Endothelial cell of umbilical vein (primary cell): ENCODE measurements at regions not wholly inside any gene's neighbourhood (a gene's known extent, or its start where the extent isn't known, plus 50 kb on each side); places are given as distances from the start of the nearest gene placed in this dataset.

ENCODE experiments used
- BruUV-seq: library from RNA; stranded (reverse); fragments of 400-500 nt; replicated peaks from 2 replicates; lab custom pipeline; 2021; lab: Mats Ljungman, UMichigan
- CTCF ChIA-PET: fragments of 300-600, 350-600 bp; sonication (Branson Sonifier 250); formaldehyde crosslinking; loops from one replicate; lab custom pipeline; 2021; ENCODE audit warnings: antibody characterized with exemption, inconsistent platforms; lab: Charles Lee
- POLR2A ChIA-PET: fragments of 300-600, 350-600 bp; sonication (Branson Sonifier 250); formaldehyde crosslinking; loops from one replicate; lab custom pipeline; 2021; ENCODE audit warnings: antibody characterized with exemption, inconsistent platforms; lab: Charles Lee
- DNase-seq: peaks from one replicate; pipeline ENCODE4 v3.0.0-alpha.2; 2011; ENCODE audit warnings: low read depth, low spot score
- FAIRE-seq: peaks from 2 replicates; lab custom pipeline; 2011; peaks lifted over from hg19 to GRCh38; lab: Jason Lieb, UNC
- H2AFZ ChIP-seq: 2 replicates; pipeline ENCODE4 v1.6.0; 2012; ENCODE audit warnings: low read depth, low read length, control low read depth, inconsistent platforms
- H3K27ac ChIP-seq: 2 replicates; pipeline ENCODE4 v1.5.1; 2011; ENCODE audit warnings: low read depth, mild to moderate bottlenecking, control low read depth, low read length, moderate library complexity; ENCODE audit not compliant: insufficient read depth
- H3K27me3 ChIP-seq, 2 experiments: 2 replicates each; pipeline versions ENCODE4 v1.6.0 to v1.6.1; 2011; ENCODE audit warnings: low read length in 2 of 2, mixed read lengths in 1 of 2; ENCODE audit not compliant: control insufficient read depth in 2 of 2, insufficient read depth in 2 of 2
- H3K36me3 ChIP-seq, 2 experiments: 2 replicates in 1 of 2; 3 replicates in 1 of 2; pipeline ENCODE4 v1.5.1; 2011; ENCODE audit warnings: low read length in 2 of 2, mild to moderate bottlenecking in 1 of 2, moderate library complexity in 1 of 2; ENCODE audit not compliant: control insufficient read depth in 2 of 2, insufficient read depth in 2 of 2; ENCODE audit errors: extremely low read depth in 1 of 2
- H3K4me1 ChIP-seq: 3 replicates; pipeline ENCODE4 v1.5.1; 2011; ENCODE audit warnings: mild to moderate bottlenecking, low read length; ENCODE audit not compliant: control insufficient read depth, insufficient read depth; ENCODE audit errors: extremely low read depth
- H3K4me2 ChIP-seq: 2 replicates; pipeline ENCODE4 v1.6.1; 2011; ENCODE audit warnings: low read length, control low read depth, mixed read lengths; ENCODE audit not compliant: insufficient read depth
- H3K4me3 ChIP-seq, 3 experiments: fragments of 200-600 bp in 1 of 3; sonication (generic), shearing (Covaris generic) in 1 of 3; replicated peaks in 1 of 3; 2 replicates each; pipeline ENCODE4 v1.5.1; 2011 to 2016; ENCODE audit warnings: control low read depth in 3 of 3, low read length in 3 of 3, mild to moderate bottlenecking in 2 of 3, inconsistent platforms in 1 of 3, low read depth in 1 of 3, moderate library complexity in 1 of 3; ENCODE audit not compliant: insufficient read depth in 1 of 3
- H3K79me2 ChIP-seq: 2 replicates; pipeline ENCODE4 v1.6.0; 2012; ENCODE audit warnings: low read length, inconsistent platforms; ENCODE audit not compliant: control insufficient read depth, insufficient read depth
- H3K9ac ChIP-seq: replicated peaks from 2 replicates; pipeline ENCODE3; 2011; ENCODE audit warnings: low read length, control low read depth; ENCODE audit not compliant: insufficient read depth; ENCODE audit errors: extremely low read depth
- H3K9me1 ChIP-seq: replicated peaks from 3 replicates; pipeline ENCODE4 v1.6.0; 2011; ENCODE audit warnings: mild to moderate bottlenecking, low read length; ENCODE audit not compliant: control insufficient read depth, insufficient read depth; ENCODE audit errors: extremely low read depth
- H3K9me3 ChIP-seq: replicated peaks from 2 replicates; pipeline ENCODE4 v1.5.1; 2012; ENCODE audit warnings: low read length, inconsistent platforms; ENCODE audit not compliant: control insufficient read depth, insufficient read depth
- H4K20me1 ChIP-seq: replicated peaks from 2 replicates; pipeline ENCODE3; 2011; ENCODE audit warnings: mild to moderate bottlenecking, low read length; ENCODE audit not compliant: control insufficient read depth, insufficient read depth; ENCODE audit errors: extremely low read depth
- CTCF ChIP-seq, 2 donors: IDR thresholded peaks; 1 replicate in 1 of 2; 2 replicates in 1 of 2; pipeline ENCODE4 v1.5.1; 2011; ENCODE audit warnings: low read length in 2 of 2, mild to moderate bottlenecking in 2 of 2, moderate library complexity in 2 of 2, control low read depth in 1 of 2, inconsistent platforms in 1 of 2, low read depth in 1 of 2; ENCODE audit not compliant: insufficient read depth in 1 of 2; ENCODE audit errors: extremely low read depth in 1 of 2
- EZH2 ChIP-seq: IDR thresholded peaks from 2 replicates; pipeline ENCODE4 v1.6.1; 2012; ENCODE audit warnings: borderline replicate concordance, low read depth, mild to moderate bottlenecking, moderate library complexity, low read length, inconsistent platforms; ENCODE audit not compliant: severe bottlenecking
- FOS ChIP-seq: IDR thresholded peaks from 2 replicates; pipeline ENCODE4 v1.6.1; 2011; ENCODE audit warnings: mild to moderate bottlenecking, low read length, moderate library complexity, borderline replicate concordance; ENCODE audit not compliant: insufficient read depth
- GATA2 ChIP-seq: IDR thresholded peaks from 2 replicates; pipeline ENCODE4 v1.7.0; 2011; ENCODE audit warnings: low read depth, mild to moderate bottlenecking, moderate library complexity, mixed read lengths, low read length; ENCODE audit not compliant: insufficient read length, insufficient read depth
- JUN ChIP-seq: IDR thresholded peaks from 2 replicates; pipeline ENCODE4 v1.6.1; 2011; ENCODE audit warnings: borderline replicate concordance, low read depth; ENCODE audit not compliant: insufficient read length, insufficient read depth
- MYC ChIP-seq: IDR thresholded peaks from one replicate; pipeline ENCODE4 v1.6.1; 2011; ENCODE audit warnings: mild to moderate bottlenecking, low read depth, low read length
- POLR2A ChIP-seq: IDR thresholded peaks from 2 replicates; pipeline ENCODE4 v1.6.1; 2012; ENCODE audit warnings: low read depth, mild to moderate bottlenecking, control low read depth, low read length
- POLR2AphosphoS5 ChIP-seq: IDR thresholded peaks from 2 replicates; pipeline ENCODE4 v1.6.1; 2012; ENCODE audit warnings: low read depth, mild to moderate bottlenecking, control low read depth, low read length, moderate library complexity; ENCODE audit not compliant: insufficient read depth
- dilution Hi-C: fragments of 300-500 bp; cut with MboI; formaldehyde crosslinking; loops from one replicate; pipeline ENCODE4 v1.15.0; 2019; ENCODE audit warnings: low sequenced_read_pairs; ENCODE audit not compliant: extremely low pct_ligation_motif_present
- intact Hi-C: fragments of 100-400 bp; cut with micrococcal nuclease; formaldehyde crosslinking; loops from one replicate; pipeline ENCODE4 v1.10.0; 2022
- TF ChIP-seq, protein P1 (sequence below): IDR thresholded peaks from 2 replicates; pipeline ENCODE4 v1.6.1; 2011; ENCODE audit not compliant: insufficient read depth, insufficient read length

DNA sequence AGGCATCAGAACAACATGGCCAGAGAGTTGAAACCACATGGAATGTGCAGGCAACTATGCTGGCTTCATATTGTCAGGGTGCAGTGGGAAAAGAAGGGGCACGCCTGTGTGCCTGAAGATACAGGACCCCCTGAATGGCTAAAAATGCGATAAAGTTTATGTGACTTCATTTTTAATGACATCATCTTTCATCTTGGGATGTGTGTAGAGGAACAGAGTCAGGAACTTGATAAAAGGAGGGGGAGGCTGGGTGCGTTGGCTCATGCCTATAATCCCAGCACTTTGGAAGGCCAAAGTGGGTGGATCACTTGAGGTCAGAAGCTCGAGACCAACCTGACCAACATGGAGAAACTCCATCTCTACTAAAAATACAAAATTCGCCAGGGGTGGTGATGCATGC is 872.6 kb downstream of the TDRD15 start:
- Histone ChIP-seq H3K9me1 (no peaks in the 10 kb centered on the region), H3K36me3 (no peaks in the 10 kb centered on the region), H2AFZ (no peak overlapping the region), H3K4me2 (no peak overlapping the region), H4K20me1 (no peaks in the 10 kb centered on the region), H3K27ac (no peak overlapping the region), H3K4me1 (no peaks in the 10 kb centered on the region), H3K9ac (no peak overlapping the region), H3K4me3 (no peak overlapping the region), H3K79me2 (no peaks in the 10 kb centered on the region), H3K9me3 (peaks cover 14% of the 10 kb centered on the region), H3K27me3 (no peaks in the 10 kb centered on the region)
- intact Hi-C loops: no loop called here
- DNase-seq (no peak), FAIRE-seq (no peak)
- CTCF ChIA-PET: no interaction called here
- dilution Hi-C loops: no loop called here
- TF ChIP-seq POLR2A: no peak
- TF ChIP-seq EZH2: no peak
- no peak for TF ChIP-seq JUN
- TF ChIP-seq GATA2: no peak
- no peak for TF ChIP-seq POLR2AphosphoS5
- TF ChIP-seq, protein P1, sequence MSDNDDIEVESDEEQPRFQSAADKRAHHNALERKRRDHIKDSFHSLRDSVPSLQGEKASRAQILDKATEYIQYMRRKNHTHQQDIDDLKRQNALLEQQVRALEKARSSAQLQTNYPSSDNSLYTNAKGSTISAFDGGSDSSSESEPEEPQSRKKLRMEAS: no peak
- no peak for TF ChIP-seq CTCF (IDR thresholded peaks at IDR 0.05; ENCODE audit: extremely low read depth in 1 of 2, insufficient read depth in 1 of 2, low read depth in 1 of 2, low read length in 2 of 2)
- no peak for TF ChIP-seq MYC
- TF ChIP-seq FOS: no peak
- POLR2A ChIA-PET: no interaction called here
- BruUV-seq: no TSS peak
